GM23248 (cell line): ENCODE measurements at regions not wholly inside any gene's neighbourhood (a gene's known extent, or its start where the extent isn't known, plus 50 kb on each side); places are given as distances from the start of the nearest gene placed in this dataset.

ENCODE experiments used
- EZH2 ChIP-seq: fragments of 200-600 bp; sonication (generic); IDR thresholded peaks from 2 replicates; pipeline ENCODE4 v1.6.1; 2018; ENCODE audit warnings: antibody characterized with exemption, mild to moderate bottlenecking; ENCODE audit not compliant: insufficient read depth, poor library complexity, severe bottlenecking
- EZH2phosphoT487 ChIP-seq: fragments of 200-600 bp; sonication (generic); IDR thresholded peaks from 2 replicates; pipeline ENCODE4 v1.6.1; 2018; ENCODE audit warnings: antibody characterized with exemption, moderate library complexity, mild to moderate bottlenecking, low read depth; ENCODE audit not compliant: insufficient read depth

- no peak for TF ChIP-seq EZH2phosphoT487
- no peak for TF ChIP-seq EZH2
These were observed 121.1 kb downstream of the ATXN3L start for GRCh38 chrX:13198762-13199064.
